GM21367 (cell line): ENCODE measurements at regions not wholly inside any gene's neighbourhood (a gene's known extent, or its start where the extent isn't known, plus 50 kb on each side); places are given as distances from the start of the nearest gene placed in this dataset.

ENCODE experiments used
- ATAC-seq: cut with Tn5 transposase; IDR thresholded peaks from one replicate; pipeline ENCODE4 v1.9.1; 2021; ENCODE audit not compliant: unreplicated experiment

- no peak for ATAC-seq
Measured at GRCh38 chr15:26378304-26378703, 394.6 kb downstream of the GABRB3 start.

- no peak for ATAC-seq
Measured at GRCh38 chr15:26376243-26376642, 396.6 kb downstream of the GABRB3 start.

- no peak for ATAC-seq
Measured at GRCh38 chr15:26374806-26375205, 398.1 kb downstream of the GABRB3 start.

GRCh38 chr15:26372706-26373105, 400.2 kb downstream of the GABRB3 start:
- no peak for ATAC-seq

GRCh38 chr15:26365077-26365476, 407.8 kb downstream of the GABRB3 start:
- no peak for ATAC-seq

GRCh38 chr15:26359855-26360254, 413.0 kb downstream of the GABRB3 start:
- no peak for ATAC-seq

- no peak for ATAC-seq
Measured at GRCh38 chr15:26358708-26359107, 414.2 kb downstream of the GABRB3 start.

- no peak for ATAC-seq
Measured at GRCh38 chr15:26357653-26358052, 415.2 kb downstream of the GABRB3 start.

GRCh38 chr15:26355472-26356074, 417.3 kb downstream of the GABRB3 start:
- ATAC-seq = no peak

GRCh38 chr15:26352909-26353308, 420.0 kb downstream of the GABRB3 start:
- no peak for ATAC-seq

- no peak for ATAC-seq
Measured at GRCh38 chr15:26352406-26352805, 420.5 kb downstream of the GABRB3 start.

GRCh38 chr15:26325495-26325894, 447.4 kb downstream of the GABRB3 start:
- ATAC-seq = no peak

GRCh38 chr15:26323566-26323965, 449.3 kb downstream of the GABRB3 start:
- ATAC-seq = no peak

- ATAC-seq = no peak
Measured at GRCh38 chr15:26318689-26319088, 454.2 kb downstream of the GABRB3 start.

- ATAC-seq = no peak
Measured at GRCh38 chr15:26314577-26314976, 451.4 kb upstream of the ATP10A start.

- no peak for ATAC-seq
Measured at GRCh38 chr15:26311710-26312236, 448.6 kb upstream of the ATP10A start.

GRCh38 chr15:26298659-26299170, 435.6 kb upstream of the ATP10A start:
- ATAC-seq = no peak

- ATAC-seq = no peak
Measured at GRCh38 chr15:26298010-26298658, 435.0 kb upstream of the ATP10A start.

GRCh38 chr15:26295336-26296085, 432.4 kb upstream of the ATP10A start:
- no peak for ATAC-seq

GRCh38 chr15:26294059-26294689, 431.0 kb upstream of the ATP10A start:
- ATAC-seq = no peak

GRCh38 chr15:26287381-26287780, 424.3 kb upstream of the ATP10A start:
- ATAC-seq = no peak
